HG03196 (cell line): ENCODE measurements at regions not wholly inside any gene's neighbourhood (a gene's known extent, or its start where the extent isn't known, plus 50 kb on each side); places are given as distances from the start of the nearest gene placed in this dataset.
"Not testable (repeated sequence)": the region's sequence is repeated elsewhere in the genome, so short reads cannot be mapped to it uniquely, and the experiment has no call there.

Experiments used
- ATAC-seq: cut with Tn5 transposase; IDR thresholded peaks from one replicate; pipeline ENCODE4 v1.9.1; 2021; ENCODE audit not compliant: unreplicated experiment

DNA sequence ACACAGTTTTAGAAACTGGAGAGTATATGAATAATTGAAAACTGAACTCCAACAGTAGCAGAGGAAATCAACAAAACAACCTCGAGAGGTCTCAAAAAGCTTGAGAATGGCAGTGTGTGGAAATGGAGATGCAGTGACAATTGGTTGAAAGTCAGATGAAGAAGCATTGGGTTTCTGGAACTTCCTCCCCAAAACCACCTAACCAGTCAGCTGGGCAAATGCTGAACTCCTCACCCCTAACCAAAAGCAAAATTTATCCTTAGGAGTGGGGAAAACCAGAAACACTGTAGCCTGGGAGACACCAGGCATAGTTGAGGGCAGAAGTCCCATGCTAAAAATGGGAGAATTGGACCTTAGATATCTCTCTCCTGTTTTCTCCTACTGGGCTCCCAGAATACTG, 109.9 kb downstream of the TANC2 start:
- no peak for ATAC-seq

DNA sequence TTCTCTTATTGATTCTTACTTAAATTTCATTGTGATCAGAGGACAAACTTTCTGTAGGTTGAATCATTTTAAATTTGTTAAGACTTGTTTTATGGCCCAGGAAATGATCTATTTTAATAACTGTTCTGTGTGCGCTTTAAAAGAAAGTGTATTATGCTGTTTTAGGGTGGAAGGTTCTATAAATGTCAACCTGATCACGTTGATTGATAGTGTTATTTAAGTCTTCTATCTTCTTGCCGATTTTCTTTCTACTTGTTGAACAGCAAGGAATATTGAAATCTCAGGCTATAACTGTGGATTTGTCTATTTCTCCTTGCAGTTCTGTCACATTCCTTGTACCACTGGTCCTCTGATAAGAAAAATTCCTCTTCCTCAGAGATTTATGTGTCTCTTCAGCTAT, 112.7 kb downstream of the TANC2 start:
- ATAC-seq = no peak

DNA sequence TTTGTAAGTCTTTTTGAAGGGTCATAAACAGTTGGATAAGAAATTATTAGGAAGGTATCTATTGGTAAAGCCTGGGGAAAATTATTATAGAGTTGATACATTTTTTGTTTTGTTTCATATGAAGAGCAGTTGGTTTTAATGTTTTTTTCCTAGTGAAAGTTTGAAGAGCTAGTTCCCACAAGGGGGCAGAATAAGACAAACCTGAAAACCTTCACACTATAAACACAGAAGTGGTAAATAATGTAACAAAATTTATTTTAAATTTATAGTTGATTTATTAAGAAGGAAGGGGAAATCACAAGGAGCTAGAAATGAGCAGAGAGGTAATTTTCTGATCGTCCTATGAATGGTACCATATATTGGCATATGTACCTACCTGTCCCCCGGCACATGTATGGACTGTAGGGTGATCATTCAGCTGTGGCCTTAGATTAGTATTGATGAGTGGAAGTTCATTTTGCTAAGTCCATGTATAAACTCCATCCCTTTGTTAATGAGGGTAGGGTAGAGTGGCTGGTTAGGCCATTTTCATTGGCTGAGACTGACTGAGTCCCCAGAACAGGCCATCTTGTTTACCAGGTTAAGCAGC, 116.3 kb downstream of the TANC2 start:
- ATAC-seq = no peak

DNA sequence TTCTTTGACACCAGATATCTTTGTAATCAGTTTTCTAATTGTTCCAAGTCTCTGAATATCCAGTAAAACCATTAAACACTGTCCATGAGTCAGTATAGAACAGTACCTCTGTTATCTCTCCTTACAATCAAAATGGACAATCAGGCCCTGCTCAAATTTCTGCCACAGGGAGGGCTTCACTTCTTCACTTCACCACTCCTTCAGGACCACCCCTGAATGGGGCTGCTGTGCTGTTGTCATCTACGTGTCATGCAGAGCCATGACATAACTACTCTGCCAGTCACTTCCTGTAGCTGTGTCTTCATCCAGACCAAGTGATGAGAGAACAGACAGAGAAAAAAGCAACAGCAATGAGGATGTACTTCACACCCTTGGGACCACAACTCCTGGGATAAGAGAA, 116.9 kb downstream of the TANC2 start:
- ATAC-seq = no peak

DNA sequence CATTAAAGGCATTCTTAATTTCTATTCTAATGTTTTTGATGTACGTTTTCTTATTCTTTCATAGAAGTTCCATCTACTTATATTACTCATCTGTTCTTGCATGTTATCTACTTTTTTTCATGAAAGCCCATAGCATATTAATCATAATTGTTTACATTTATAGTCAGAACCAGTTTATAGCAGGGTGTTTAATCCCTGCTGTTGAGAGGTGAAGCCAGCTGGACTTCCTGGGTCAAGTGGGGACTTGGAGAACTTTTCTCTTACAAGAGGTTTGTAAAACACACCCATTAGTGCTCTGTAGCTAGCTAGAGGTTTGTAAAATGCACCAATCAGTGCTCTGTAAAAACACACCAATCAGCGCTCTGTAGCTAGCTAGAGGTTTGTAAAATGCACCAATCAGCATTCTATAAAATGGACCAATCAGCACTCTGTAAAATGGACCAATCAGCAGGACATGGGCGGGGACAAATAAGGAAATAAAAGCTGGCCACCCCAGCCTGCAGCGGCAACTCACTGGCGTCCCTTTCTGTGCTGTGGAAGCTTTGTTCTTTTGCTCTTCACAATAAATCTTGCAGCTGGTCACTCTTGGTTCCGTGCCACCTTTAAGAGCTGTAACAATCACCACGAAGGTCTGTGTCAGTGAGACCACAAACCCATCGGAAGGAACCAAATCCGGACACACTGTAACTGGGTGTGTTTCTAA, 120.6 kb downstream of the TANC2 start:
- no peak for ATAC-seq

DNA sequence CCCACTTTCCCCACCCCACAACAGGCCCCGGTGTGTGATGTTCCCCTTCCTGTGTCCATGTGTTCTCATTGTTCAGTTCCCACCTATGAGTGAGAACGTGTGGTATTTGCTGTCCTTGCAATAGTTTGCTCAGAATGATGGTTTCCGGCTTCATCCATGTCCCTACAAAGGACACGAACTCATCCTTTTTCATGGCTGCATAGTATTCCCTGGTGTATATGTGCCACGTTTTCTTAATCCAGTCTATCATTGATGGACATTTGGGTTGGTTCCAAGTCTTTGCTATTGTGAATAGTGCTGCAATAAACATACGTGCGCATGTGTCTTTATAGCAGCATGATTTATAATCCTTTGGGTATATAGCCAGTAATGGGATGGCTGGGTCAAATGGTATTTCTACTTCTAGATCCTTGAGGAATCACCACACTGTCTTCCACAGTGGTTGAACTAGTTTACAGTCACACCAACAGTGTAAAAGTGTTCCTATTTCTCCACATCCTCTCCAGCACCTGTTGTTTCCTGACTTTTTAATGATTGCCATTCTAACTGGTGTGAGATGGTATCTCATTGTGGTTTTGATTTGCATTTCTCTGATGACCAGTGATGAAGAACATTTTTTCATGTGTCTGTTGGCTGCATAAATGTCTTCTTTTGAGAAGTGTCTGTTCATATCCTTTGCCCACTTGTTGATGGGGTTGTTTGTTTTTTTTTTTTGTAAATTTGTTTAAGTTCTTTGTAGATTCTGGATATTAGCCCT, 124.5 kb downstream of the TANC2 start:
- not testable (repeated sequence) for ATAC-seq

DNA sequence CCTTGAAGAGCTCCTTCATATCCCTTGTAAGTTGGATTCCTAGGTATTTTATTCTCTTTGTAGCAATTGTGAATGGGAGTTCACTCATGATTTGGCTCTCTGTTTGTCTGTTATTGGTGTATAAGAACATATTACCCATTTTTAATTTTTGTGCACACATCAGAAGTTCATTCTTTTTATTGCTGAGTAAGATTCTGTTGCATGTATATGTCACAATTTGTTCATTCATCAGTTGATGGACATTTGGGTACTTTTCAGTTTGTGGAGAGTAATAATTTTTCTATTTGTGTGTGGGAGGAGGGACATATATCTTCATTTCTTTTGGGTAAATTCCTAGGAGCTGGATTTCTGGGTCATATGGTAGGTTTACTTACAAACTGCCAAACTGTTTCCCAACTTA, 125.9 kb downstream of the TANC2 start:
- not testable (repeated sequence) for ATAC-seq

DNA sequence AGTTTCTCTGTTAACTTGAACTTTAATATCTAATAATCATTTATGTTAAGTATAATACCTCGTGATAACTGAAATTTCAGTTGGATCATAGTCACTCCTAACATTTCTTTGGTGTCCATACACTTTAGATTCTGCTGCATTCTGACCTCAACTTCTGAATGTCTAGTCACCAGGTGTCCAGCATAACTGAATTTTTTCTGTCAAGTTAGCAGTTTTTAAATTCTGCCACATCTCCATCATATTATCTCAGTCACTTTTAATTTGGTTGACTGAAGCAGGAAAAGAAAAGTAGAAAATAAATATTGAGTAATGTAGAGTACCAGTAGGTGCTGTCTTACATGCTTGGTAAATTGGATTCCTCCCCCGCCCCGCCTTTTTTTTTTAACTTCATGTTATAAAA, 128.6 kb downstream of the TANC2 start:
- ATAC-seq = no peak

DNA sequence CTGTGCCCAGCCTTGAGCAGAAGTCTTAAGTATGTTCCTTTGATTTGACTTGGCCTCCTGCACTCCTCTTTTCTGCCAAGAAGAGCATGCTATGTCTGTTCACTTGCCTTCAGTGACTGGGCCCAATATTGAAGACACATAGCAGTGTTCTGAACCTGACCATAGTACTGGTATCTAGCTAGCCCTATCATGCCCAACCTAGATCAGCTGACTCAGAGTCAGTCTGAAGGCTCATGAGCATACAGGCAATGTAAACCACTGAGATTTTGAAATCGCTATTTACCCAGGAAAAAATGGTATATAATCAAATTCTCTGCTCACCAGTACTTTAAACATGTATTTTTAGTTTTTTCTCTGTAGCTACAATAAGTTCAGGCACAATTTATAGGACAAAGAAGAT, 129.4 kb downstream of the TANC2 start:
- no peak for ATAC-seq

DNA sequence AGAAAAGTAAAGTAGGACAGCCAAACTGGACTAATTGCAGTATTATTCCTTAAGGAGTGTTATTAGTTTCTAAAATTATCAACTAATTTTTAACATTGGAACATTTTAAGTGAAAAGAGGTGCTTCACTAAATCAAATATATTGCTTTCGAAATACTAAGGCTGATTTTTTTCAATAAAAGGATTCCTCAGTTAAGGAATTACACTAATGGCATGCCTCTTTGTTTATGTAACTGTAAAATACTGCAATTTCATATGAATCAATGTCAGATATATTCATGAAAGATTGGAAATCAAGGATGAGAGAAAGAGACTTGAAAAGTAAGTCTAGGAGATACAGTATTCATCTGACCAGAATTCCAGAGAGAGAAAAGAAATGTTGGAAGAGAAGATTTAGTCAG, 129.8 kb downstream of the TANC2 start:
- no peak for ATAC-seq

DNA sequence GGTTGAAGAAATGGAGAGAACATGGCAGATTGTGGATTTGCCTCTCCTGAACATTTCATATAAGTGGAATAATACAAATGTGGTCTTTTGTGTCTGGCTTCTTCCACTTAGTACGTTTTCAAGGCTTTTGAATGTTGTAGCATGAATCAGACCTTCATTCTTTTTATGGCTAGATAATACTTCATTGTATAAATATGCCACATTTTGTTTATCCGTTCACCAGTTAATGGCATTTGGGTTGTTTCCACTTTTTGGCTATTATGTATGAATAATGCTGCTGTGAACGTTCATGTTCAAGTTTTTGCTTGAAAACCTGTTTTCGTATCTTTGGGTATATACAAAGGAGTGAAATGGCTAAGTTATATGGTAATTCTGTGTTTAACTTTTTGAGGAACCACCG, 130.4 kb downstream of the TANC2 start:
- no peak for ATAC-seq

DNA sequence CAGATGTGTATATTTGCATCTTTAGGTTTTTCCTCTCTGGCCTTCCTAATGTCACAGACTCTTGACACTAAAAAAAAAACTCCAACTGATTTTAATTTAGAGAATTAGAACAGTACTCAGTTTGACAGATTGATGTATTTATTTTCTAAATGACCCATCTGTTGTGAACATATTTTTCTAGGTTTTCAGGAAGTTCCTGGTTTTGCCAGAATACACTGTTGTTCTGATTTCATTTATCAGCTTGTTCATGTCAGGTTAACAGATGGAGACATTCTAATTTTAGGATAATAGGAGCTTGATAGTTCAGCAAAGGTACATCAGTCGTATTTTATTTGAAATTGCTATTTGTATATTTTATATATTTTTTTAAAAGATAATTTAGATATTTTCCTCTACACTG, 133.4 kb downstream of the TANC2 start:
- no peak for ATAC-seq

DNA sequence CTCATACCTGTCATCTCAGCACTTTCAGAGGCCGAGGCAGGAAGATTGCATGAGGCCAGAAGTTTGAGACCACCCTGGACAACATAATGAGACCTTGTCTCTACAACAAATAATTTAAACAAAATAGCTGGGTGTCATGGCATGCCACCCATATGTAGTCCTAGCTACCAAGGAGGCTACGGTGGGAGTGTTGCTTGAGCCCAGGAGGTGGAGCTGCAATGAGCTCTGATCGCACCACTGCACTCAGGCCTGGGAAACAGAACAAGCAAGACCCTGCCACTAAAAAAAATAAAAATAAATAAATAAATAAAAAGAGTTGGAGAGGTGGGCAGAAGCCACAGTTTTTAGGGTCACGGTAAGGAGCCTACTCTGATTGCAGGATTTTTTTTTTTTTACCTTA, 136.0 kb downstream of the TANC2 start:
- ATAC-seq = no peak

DNA sequence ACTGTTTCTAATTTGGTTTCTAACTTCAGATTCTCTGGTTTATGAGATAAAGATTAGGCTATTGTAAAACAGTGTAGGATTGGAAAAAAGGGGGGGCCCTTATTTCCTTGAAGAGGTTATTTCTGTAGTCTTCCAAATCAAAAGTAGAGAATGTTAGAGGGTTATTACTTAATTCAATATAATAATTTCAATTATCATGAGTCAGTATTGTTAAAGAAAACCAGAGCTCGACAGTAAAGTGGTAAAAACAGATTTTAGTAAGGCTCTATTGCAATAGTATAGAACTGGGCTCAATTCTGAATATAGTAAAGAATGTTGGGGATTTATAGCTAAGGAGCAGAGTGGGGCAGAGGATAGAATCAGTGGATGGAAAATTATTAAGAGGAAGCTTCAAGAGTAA, 140.0 kb downstream of the TANC2 start:
- no peak for ATAC-seq

DNA sequence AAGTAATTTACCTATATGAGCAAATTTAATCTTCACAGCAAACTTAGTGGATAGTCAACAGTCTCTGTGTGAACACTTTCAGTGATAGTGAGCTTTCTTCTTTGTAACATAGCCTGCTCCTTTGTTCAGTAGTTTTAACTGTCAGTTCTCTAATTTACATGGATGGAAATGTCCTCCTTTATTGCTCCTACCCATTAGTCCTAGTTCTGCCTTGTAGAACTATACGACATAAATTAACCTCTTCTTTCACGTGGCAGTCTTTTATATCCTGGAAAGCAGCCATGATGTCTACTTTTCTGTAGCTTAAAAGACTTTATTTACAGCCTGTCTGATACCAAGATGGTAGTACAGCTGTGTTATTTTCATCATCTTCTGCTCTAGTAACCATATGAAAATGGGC, 143.6 kb downstream of the TANC2 start:
- ATAC-seq = no peak

DNA sequence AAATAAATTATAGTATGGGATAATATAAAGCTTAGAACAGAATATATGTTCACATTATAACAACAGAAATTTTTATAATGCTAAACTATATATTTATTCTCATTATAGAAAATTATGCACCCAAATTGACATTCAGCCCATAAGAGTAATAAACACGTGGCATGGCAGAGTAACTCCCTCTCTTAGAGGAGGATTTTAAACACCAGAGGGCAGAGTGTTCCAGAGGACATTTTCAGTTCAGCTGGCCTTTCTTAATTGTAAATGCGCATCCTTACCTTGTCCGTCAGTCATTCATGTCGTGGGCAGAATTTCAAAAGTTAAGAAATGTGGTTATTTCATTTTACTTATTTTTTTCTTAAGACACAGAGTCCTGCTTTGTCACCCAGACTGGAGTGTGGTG, 147.1 kb downstream of the TANC2 start:
- no peak for ATAC-seq

DNA sequence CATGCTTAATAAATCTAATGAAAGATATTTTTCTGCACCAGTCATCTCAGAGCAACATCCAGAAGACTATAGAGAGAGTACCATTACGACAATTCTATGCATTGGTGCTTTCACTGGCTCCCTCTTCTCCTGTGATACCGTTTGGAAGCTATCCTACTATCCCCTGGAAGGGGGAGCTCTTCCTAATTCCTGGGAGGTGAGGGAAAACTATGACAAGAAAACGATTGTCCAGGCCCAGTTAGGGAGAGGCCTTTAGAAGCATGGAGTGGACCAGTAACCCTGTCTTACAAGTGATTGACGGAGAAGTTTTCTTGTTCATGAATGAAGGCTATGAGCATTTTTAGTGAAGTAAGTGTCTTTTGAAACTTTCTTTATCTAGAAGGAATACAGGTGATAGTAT, 150.2 kb downstream of the TANC2 start:
- ATAC-seq = no peak

DNA sequence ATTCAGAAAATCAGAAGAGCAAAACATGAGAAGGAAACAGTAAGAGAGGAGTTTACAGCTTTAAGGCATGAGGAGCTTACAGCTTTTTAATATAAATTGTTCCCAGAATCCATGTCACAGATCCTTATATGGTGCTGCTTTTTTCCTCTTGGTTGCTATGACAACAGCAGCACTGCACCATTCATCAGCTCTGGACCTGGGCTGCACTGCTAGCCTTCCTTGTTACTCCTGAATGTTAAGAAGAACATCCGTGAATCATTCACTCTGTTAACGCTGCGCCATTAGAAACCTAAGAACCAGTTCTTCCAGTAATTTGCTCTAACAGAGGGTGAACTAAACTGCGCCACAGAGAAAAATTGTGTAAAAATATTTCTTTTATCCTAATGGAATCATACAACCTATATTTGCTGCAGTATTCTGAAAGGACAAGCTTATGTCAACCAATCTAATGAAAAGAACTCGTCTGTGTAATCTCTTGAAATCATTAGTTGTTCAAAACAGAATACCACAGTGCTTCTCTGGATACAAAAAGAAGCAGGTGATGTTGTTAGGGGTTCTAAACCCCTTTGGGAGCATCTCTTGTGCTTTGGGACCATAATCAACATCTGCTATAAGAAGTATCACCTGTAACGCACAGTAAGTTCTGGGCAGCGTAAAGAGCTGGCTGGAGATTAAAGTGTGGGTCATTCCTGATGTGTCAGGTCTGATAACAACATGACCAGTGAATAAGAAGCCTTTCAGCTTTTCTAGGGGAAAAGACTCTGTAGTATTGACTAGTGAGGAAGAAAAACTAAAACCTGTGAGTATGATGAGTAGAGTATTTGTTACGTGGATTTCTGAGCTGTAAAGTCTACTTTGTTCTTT, 151.2 kb downstream of the TANC2 start:
- ATAC-seq = no peak

DNA sequence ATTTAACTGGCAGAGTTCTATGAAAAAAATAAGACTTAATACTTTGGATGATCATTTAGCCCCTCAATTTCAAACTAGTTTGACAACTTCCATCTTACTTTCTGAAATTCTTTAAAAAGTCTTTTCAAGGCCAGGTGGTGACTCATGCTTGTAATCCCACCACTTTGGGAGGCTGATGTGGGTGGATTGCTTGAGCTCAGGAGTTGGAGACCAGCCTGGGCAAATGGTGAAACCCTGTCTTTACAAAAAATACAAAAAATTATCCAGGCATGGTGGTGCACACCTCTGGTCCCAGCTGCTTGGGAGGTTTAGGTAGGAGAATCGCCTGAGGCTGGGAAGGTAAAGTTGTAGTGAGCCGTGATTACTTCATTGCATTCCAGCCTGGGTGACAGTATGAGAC, 154.4 kb downstream of the TANC2 start:
- no peak for ATAC-seq

DNA sequence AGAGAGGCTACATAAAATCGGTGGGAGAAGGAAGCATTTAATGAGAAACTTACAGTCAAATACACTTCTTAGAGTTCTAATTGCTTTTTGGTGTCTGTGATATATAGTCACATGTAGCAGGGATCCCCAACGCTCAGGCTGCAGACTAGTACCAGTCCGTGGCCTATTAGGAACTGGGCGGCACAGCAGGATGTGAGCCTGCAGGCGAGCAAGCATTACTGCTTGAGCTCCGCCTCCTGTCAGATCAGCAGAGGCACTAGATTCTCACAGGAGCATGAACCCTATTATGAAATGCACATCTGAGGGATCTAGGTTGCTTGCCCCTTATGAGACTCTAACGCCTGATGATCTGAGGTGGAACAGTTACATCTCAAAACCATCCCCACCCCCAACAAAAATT, 158.5 kb downstream of the TANC2 start:
- no peak for ATAC-seq

DNA sequence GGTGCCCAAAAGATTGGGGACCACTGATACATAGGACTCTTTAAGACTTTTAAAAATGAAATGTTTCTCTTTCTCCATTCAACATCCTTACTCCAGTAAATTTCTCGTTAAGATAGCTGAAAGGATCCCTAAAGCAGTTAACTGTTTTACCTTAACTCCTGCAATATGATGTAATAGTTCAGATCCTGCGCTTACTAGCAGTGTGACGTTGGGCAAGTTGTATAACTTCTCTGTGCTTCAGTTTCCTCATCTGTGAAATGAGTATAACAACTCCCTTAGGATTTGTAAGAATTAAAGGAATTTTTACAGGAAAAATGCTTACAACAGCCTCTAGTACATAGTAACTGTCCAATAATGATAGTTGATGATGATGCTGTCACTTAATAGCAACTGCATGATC, 158.9 kb downstream of the TANC2 start:
- no peak for ATAC-seq

DNA sequence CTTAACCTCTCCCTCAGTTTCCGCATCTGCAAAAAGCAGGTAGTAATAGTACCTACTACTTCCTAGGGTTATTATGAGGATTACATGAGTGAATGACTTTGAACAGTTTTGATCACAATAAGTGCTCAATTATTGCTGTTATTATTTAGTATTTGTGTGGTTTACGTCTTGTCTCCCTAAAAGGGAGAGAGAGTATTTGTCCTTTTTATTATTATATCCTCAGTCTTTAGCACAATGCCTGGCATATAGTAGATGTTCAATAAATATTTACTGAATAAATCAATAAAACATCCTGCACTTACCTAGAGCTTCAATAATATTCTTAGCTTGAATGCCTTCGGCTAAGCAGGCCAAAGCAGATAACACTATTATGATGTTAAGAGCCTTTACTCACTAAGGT, 160.0 kb downstream of the TANC2 start:
- no peak for ATAC-seq
